GM12865 (cell line): ENCODE measurements at regions not wholly inside any gene's neighbourhood (a gene's known extent, or its start where the extent isn't known, plus 50 kb on each side); places are given as distances from the start of the nearest gene placed in this dataset.

Source experiments
- DNase-seq: peaks from one replicate; pipeline ENCODE4 v3.0.0; 2010; ENCODE audit warnings: low read depth
- H3K4me3 ChIP-seq: 2 replicates; pipeline ENCODE4 v1.5.1; 2011; ENCODE audit warnings: mild to moderate bottlenecking, low read depth, low read length, control low read depth
- TF ChIP-seq, protein P1 (sequence below): IDR thresholded peaks from 2 replicates; pipeline ENCODE4 v1.5.1; 2011; ENCODE audit warnings: low read length, control low read depth, low read depth, inconsistent platforms; ENCODE audit not compliant: insufficient read depth; ENCODE audit errors: missing control alignments

DNA sequence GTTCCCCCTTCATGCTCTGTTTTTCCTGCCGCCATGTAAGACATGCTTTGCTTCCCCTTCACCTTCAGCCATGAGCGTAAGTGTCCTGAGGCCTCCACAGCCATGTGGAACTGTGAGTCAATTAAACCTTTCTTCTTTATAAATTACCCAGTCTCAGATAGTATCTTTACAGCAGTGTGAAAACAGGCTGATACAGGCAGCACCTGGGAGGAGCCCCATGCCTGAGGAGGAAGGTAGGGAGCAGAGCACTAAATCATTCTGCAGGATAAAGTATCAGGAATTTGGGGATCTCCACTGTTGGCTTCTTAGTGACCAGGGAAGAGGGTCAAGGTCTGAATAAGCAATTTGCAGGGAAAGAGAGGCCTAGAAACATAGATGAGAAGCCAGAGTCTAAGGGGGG lies 78.0 kb downstream of the KCNF1 start:
- H3K4me3 ChIP-seq, result no peak overlapping the region
- TF ChIP-seq, protein P1, sequence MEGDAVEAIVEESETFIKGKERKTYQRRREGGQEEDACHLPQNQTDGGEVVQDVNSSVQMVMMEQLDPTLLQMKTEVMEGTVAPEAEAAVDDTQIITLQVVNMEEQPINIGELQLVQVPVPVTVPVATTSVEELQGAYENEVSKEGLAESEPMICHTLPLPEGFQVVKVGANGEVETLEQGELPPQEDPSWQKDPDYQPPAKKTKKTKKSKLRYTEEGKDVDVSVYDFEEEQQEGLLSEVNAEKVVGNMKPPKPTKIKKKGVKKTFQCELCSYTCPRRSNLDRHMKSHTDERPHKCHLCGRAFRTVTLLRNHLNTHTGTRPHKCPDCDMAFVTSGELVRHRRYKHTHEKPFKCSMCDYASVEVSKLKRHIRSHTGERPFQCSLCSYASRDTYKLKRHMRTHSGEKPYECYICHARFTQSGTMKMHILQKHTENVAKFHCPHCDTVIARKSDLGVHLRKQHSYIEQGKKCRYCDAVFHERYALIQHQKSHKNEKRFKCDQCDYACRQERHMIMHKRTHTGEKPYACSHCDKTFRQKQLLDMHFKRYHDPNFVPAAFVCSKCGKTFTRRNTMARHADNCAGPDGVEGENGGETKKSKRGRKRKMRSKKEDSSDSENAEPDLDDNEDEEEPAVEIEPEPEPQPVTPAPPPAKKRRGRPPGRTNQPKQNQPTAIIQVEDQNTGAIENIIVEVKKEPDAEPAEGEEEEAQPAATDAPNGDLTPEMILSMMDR, result no peak

DNA sequence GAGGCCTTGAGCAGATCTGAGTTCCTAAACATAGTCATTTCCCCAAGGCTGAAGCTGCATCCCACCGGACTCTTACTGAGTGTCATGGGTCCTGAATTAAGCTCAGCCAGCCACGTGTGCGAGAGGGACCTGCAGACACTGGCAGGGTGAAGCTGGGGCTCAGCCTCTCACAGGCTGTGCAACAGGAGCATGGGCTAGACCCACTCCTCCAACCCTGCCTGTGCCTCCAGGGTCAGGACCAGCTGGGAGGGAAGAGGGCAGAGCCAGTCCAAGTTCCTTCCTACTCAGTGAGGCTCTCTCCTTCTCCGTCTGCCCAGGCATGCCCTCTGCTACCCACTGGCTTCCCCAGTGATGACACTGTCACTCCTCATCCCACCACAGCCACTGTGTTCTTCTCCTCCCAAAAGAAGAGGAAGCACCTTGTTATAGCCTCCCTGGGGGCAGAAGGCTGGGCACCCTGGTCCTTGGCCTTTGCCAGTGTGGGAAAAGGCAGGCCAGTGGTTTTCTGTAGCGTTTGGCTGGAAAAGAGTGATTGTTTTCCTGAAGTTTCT lies 78.9 kb downstream of the KCNF1 start:
- H3K4me3 ChIP-seq, result no peak overlapping the region
- no peak for DNase-seq
- TF ChIP-seq, protein P1, result no peak

More for the DNA sequence above, 78.0 kb downstream of the KCNF1 start:
- DNase-seq, result no peak

DNA sequence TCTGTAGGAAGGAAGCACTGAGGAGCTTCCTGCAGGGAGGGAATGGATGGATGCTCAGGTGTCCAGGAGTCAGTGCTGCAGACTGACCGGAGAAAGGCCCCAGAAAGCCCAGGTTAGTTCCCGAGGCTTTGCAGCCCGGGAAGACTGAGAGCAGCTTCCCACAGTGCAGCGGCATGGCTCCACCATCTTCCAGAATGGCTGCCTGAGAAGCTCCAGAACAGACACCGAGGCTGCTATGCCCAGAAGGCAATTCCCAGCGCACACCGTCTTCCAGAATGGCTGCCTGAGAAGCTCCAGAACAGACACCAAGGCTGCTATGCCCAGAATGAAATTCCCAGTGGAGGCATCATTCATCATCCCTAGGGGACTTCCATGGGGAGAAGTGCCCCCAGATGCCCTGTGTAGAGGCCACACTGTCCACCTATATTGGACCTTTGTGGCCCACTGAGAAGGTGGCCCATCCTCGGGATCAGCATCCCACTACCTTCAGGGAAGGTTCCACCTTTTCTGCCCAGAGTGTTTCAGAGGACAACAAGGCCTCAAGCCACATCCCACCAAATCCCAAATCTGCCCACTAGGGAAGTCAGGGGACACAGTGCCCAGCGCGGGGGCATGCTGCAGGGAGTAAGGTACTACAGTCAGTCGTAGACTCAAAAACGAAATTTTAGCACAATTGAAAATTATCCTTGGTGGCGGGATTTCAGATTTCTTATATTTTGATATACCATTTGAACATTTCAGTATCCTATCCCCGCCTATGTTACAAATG lies 80.5 kb downstream of the KCNF1 start:
- TF ChIP-seq, protein P1, result no peak
- DNase-seq, result no peak
- no peak overlapping the region for H3K4me3 ChIP-seq

DNA sequence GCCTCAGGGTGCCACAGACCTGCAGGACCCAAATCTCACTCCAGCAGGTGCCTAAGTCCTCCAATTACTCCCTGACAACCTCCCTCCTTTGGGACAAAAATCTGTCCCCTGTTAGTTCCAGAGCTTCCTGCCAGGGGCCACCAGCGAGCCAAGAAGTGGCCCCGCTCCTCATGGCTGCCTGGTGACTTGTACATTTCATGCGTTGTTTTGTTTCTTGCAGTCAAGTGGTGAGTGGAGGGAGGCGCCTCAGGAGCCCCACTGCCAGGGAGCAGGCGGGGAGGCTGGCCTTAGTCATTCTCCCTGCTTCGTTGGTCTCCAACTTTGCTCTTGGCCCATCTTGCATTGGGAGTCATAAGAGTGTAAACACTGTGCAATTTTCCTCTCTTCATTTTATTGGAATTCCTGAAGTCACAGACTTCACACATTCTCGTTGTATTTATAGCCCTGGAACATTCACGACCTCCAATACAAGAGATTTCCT lies 81.3 kb downstream of the KCNF1 start:
- no peak for DNase-seq
- H3K4me3 ChIP-seq, result no peak overlapping the region
- TF ChIP-seq, protein P1, result no peak

DNA sequence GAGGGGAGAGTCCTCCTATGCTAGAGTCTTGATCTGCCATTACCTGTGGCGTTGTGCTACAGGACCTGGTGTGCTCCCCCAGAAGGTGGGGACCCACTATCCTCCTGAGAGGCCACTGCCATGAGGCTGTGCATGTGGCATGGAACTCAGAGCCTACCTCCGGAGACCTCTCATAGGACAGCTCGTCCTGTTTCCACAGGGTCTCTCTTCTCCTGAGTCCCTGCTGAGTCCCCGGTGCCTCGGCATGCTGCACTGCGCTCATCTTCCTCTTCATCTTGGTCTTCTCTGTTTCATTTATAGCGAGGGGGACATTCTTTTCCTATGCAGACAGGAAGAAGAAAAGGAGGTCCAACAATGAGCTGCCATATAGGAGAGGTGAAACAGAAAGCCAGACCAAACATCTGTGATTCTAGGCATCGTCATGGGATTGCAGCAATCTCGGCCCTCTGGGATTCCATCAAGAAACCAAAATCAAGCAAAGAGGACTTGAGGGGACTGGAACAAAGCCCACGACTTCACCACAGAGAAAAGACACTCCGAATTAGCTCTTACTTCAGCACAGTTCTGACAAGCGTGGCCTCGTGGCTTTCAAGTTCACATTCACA lies 83.7 kb downstream of the KCNF1 start:
- DNase-seq, result no peak
- TF ChIP-seq, protein P1, result no peak

DNA sequence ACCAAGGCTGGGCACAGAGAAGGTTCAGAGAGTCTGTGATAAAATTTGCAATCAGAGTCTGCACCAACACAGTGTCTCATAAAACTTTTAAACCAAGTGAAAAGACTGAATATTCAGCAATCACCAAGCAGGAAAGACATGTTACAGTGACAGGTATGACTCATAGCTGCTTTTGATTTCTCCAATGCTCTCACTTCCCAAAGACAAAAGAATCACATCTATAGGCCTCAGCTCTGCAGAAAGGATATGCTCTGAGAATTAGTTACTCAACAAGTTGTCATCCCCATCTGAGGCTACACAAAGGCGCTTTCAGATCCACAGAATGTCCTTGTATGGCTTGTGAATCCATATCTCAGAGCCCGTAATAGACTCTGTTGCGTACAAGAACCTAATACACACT lies 92.5 kb downstream of the KCNF1 start:
- no peak for DNase-seq
- TF ChIP-seq, protein P1, result no peak
- H3K4me3 ChIP-seq, result no peak overlapping the region

More for the DNA sequence above, 83.7 kb downstream of the KCNF1 start:
- H3K4me3 ChIP-seq, result no peak overlapping the region
